ENCODE measurements at regions not wholly inside any gene's neighbourhood (a gene's known extent, or its start where the extent isn't known, plus 50 kb on each side); places are given as distances from the start of the nearest gene placed in this dataset.

GRCh38 chr3:170784406-170784805, 85.6 kb downstream of the RPL22L1 start:
- H3K4me3 Mint-ChIP-seq: no peak overlapping the region

GRCh38 chr3:170780955-170781354, 89.0 kb downstream of the RPL22L1 start:
- Histone ChIP-seq H3K4me3 (ENCODE audit: low read length in 2 of 2) (no peak overlapping the region), H3K27ac (ENCODE audit: low read depth, low read length) (no peak overlapping the region), H3K27me3 (ENCODE audit: insufficient read depth, low read length) (no peaks in the 10 kb centered on the region), H3K9me3 (ENCODE audit: control insufficient read depth in 1 of 2, low read length in 2 of 2) (no peaks in the 10 kb centered on the region), H3K36me3 (ENCODE audit: insufficient read depth, low read length) (no peaks in the 10 kb centered on the region), H3K4me1 (ENCODE audit: insufficient read depth, low read length) (no peaks in the 10 kb centered on the region)
- ChIA-PET CTCF (ENCODE audit: partially characterized antibody) (interaction anchor here (1.1 kb wide), 1 partner anchor 30 kb away, joined by 6 read pairs; no protein-coding TSS in a partner anchor), POLR2A (ENCODE audit: partially characterized antibody) (no interaction called here)
- no peaks in the 10 kb centered on the region for H3K36me3 Mint-ChIP-seq
- intact Hi-C loops (cut with micrococcal nuclease): no loop called here
- peaks cover 0 to 6% (median 1%) of the 10 kb centered on the region in 8 donors for H3K9me3 Mint-ChIP-seq
- DNase-seq: no peak
- H3K27ac Mint-ChIP-seq: no peak overlapping the region
- no peaks in the 10 kb centered on the region for H3K4me1 Mint-ChIP-seq
- no peak overlapping the region for H3K4me3 Mint-ChIP-seq
- H3K27me3 Mint-ChIP-seq: peaks cover 20 to 27% of the 10 kb centered on the region in 2 donors

More at GRCh38 chr3:170784406-170784805, 85.6 kb downstream of the RPL22L1 start:
- intact Hi-C loops (cut with micrococcal nuclease): no loop called here
- Histone ChIP-seq H3K9me3 (ENCODE audit: control insufficient read depth in 1 of 2, low read length in 2 of 2) (no peaks in the 10 kb centered on the region), H3K27me3 (ENCODE audit: insufficient read depth, low read length) (no peaks in the 10 kb centered on the region), H3K27ac (ENCODE audit: low read depth, low read length) (no peak overlapping the region), H3K4me1 (ENCODE audit: insufficient read depth, low read length) (no peaks in the 10 kb centered on the region), H3K4me3 (ENCODE audit: low read length in 2 of 2) (no peak overlapping the region), H3K36me3 (ENCODE audit: insufficient read depth, low read length) (no peaks in the 10 kb centered on the region)
- no peak for DNase-seq
- CTCF ChIA-PET (ENCODE audit: partially characterized antibody): interaction anchor here (0.6 kb wide), 1 partner anchor 9 kb away, joined by 4 read pairs; no protein-coding TSS in a partner anchor
- no peaks in the 10 kb centered on the region for H3K36me3 Mint-ChIP-seq
- no peak overlapping the region for H3K27ac Mint-ChIP-seq
- H3K4me1 Mint-ChIP-seq: no peaks in the 10 kb centered on the region
- POLR2A ChIA-PET (ENCODE audit: partially characterized antibody): no interaction called here
- H3K27me3 Mint-ChIP-seq: peaks cover 15 to 19% of the 10 kb centered on the region in 2 donors
- no peaks in the 10 kb centered on the region for H3K9me3 Mint-ChIP-seq

GRCh38 chr3:170780471-170780870, 89.5 kb downstream of the RPL22L1 start:
- no peak overlapping the region for H3K4me3 Mint-ChIP-seq
- POLR2A ChIA-PET (ENCODE audit: partially characterized antibody): no interaction called here

GRCh38 chr3:170778240-170779217, 91.5 kb downstream of the RPL22L1 start:
- no peaks in the 10 kb centered on the region for H3K4me1 Mint-ChIP-seq
- POLR2A ChIA-PET (ENCODE audit: partially characterized antibody): no interaction called here
- DNase-seq: no peak
- Histone ChIP-seq H3K36me3 (ENCODE audit: insufficient read depth, low read length) (no peaks in the 10 kb centered on the region), H3K9me3 (ENCODE audit: control insufficient read depth in 1 of 2, low read length in 2 of 2) (no peaks in the 10 kb centered on the region), H3K27ac (ENCODE audit: low read depth, low read length) (no peak overlapping the region), H3K27me3 (ENCODE audit: insufficient read depth, low read length) (no peaks in the 10 kb centered on the region), H3K4me3 (ENCODE audit: low read length in 2 of 2) (no peak overlapping the region), H3K4me1 (ENCODE audit: insufficient read depth, low read length) (no peaks in the 10 kb centered on the region)
- H3K27me3 Mint-ChIP-seq: peaks cover 17 to 20% of the 10 kb centered on the region in 2 donors
- intact Hi-C loops (cut with micrococcal nuclease): no loop called here
- H3K27ac Mint-ChIP-seq: no peak overlapping the region
- peaks cover 0 to 6% (median 1%) of the 10 kb centered on the region in 8 donors for H3K9me3 Mint-ChIP-seq
- no peak overlapping the region for H3K4me3 Mint-ChIP-seq
- H3K36me3 Mint-ChIP-seq: no peaks in the 10 kb centered on the region
- CTCF ChIA-PET (ENCODE audit: partially characterized antibody): no interaction called here

More at GRCh38 chr3:170780471-170780870, 89.5 kb downstream of the RPL22L1 start:
- Histone ChIP-seq H3K27ac (ENCODE audit: low read depth, low read length) (no peak overlapping the region), H3K36me3 (ENCODE audit: insufficient read depth, low read length) (no peaks in the 10 kb centered on the region), H3K4me3 (ENCODE audit: low read length in 2 of 2) (no peak overlapping the region), H3K27me3 (ENCODE audit: insufficient read depth, low read length) (no peaks in the 10 kb centered on the region), H3K4me1 (ENCODE audit: insufficient read depth, low read length) (no peaks in the 10 kb centered on the region), H3K9me3 (ENCODE audit: control insufficient read depth in 1 of 2, low read length in 2 of 2) (no peaks in the 10 kb centered on the region)
- peaks cover 0 to 6% (median 1%) of the 10 kb centered on the region in 8 donors for H3K9me3 Mint-ChIP-seq
- intact Hi-C loops (cut with micrococcal nuclease): no loop called here
- CTCF ChIA-PET (ENCODE audit: partially characterized antibody): interaction anchor here (1.2 kb wide), 1 partner anchor 30 kb away, joined by 4 read pairs; no protein-coding TSS in a partner anchor
- H3K36me3 Mint-ChIP-seq: no peaks in the 10 kb centered on the region
- DNase-seq: no peak
- peaks cover 19 to 27% of the 10 kb centered on the region in 2 donors for H3K27me3 Mint-ChIP-seq
- H3K27ac Mint-ChIP-seq: no peak overlapping the region
- no peaks in the 10 kb centered on the region for H3K4me1 Mint-ChIP-seq

GRCh38 chr3:170777564-170777926, 92.5 kb downstream of the RPL22L1 start:
- H3K36me3 ChIP-seq (ENCODE audit: insufficient read depth, low read length): no peaks in the 10 kb centered on the region
- ChIA-PET CTCF (ENCODE audit: partially characterized antibody) (no interaction called here), POLR2A (ENCODE audit: partially characterized antibody) (no interaction called here)
- H3K36me3 Mint-ChIP-seq: no peaks in the 10 kb centered on the region
- H3K27me3 ChIP-seq (ENCODE audit: insufficient read depth, low read length): no peaks in the 10 kb centered on the region
- intact Hi-C loops (cut with micrococcal nuclease): no loop called here
- no peaks in the 10 kb centered on the region for H3K4me1 Mint-ChIP-seq
- no peak overlapping the region for H3K4me3 Mint-ChIP-seq
- H3K27ac ChIP-seq (ENCODE audit: low read depth, low read length): no peak overlapping the region
- no peaks in the 10 kb centered on the region for H3K9me3 ChIP-seq (ENCODE audit: control insufficient read depth in 1 of 2, low read length in 2 of 2)
- no peaks in the 10 kb centered on the region for H3K4me1 ChIP-seq (ENCODE audit: insufficient read depth, low read length)
- H3K9me3 Mint-ChIP-seq: peaks cover 0 to 6% (median 1%) of the 10 kb centered on the region in 8 donors
- DNase-seq: no peak
- no peak overlapping the region for H3K27ac Mint-ChIP-seq
- H3K27me3 Mint-ChIP-seq: peaks cover 11 to 15% of the 10 kb centered on the region in 2 donors
- H3K4me3 ChIP-seq (ENCODE audit: low read length in 2 of 2): no peak overlapping the region

GRCh38 chr3:170776887-170777563, 93.0 kb downstream of the RPL22L1 start:
- no peak for DNase-seq
- CTCF ChIA-PET (ENCODE audit: partially characterized antibody): no interaction called here
- H3K4me3 Mint-ChIP-seq: no peak overlapping the region
- POLR2A ChIA-PET (ENCODE audit: partially characterized antibody): no interaction called here
- no peaks in the 10 kb centered on the region for H3K4me1 ChIP-seq (ENCODE audit: insufficient read depth, low read length)
- H3K9me3 Mint-ChIP-seq: peaks cover 0 to 6% (median 1%) of the 10 kb centered on the region in 8 donors
- H3K27ac ChIP-seq (ENCODE audit: low read depth, low read length): no peak overlapping the region
- no peaks in the 10 kb centered on the region for H3K9me3 ChIP-seq (ENCODE audit: control insufficient read depth in 1 of 2, low read length in 2 of 2)
- H3K36me3 ChIP-seq (ENCODE audit: insufficient read depth, low read length): no peaks in the 10 kb centered on the region
- no peak overlapping the region for H3K27ac Mint-ChIP-seq
- no peak overlapping the region for H3K4me3 ChIP-seq (ENCODE audit: low read length in 2 of 2)
- no peaks in the 10 kb centered on the region for H3K27me3 ChIP-seq (ENCODE audit: insufficient read depth, low read length)
- no peaks in the 10 kb centered on the region for H3K4me1 Mint-ChIP-seq
- intact Hi-C loops (cut with micrococcal nuclease): no loop called here
- no peaks in the 10 kb centered on the region for H3K36me3 Mint-ChIP-seq
- peaks cover 8 to 12% of the 10 kb centered on the region in 2 donors for H3K27me3 Mint-ChIP-seq

GRCh38 chr3:170773682-170774425, 96.1 kb downstream of the RPL22L1 start:
- DNase-seq: no peak
- H3K9me3 ChIP-seq (ENCODE audit: control insufficient read depth in 1 of 2, low read length in 2 of 2): no peaks in the 10 kb centered on the region
- no peak overlapping the region for H3K4me3 ChIP-seq (ENCODE audit: low read length in 2 of 2)
- H3K36me3 Mint-ChIP-seq: no peaks in the 10 kb centered on the region
- ChIA-PET CTCF (ENCODE audit: partially characterized antibody) (no interaction called here), POLR2A (ENCODE audit: partially characterized antibody) (no interaction called here)
- no peaks in the 10 kb centered on the region for H3K4me1 ChIP-seq (ENCODE audit: insufficient read depth, low read length)
- H3K27ac ChIP-seq (ENCODE audit: low read depth, low read length): no peak overlapping the region
- no peaks in the 10 kb centered on the region for H3K36me3 ChIP-seq (ENCODE audit: insufficient read depth, low read length)
- H3K27me3 Mint-ChIP-seq: peaks cover 2 to 12% of the 10 kb centered on the region in 2 donors
- no peak overlapping the region for H3K4me3 Mint-ChIP-seq
- no peaks in the 10 kb centered on the region for H3K4me1 Mint-ChIP-seq
- peaks cover 0 to 6% (median 1%) of the 10 kb centered on the region in 8 donors for H3K9me3 Mint-ChIP-seq
- intact Hi-C loops (cut with micrococcal nuclease): no loop called here
- H3K27me3 ChIP-seq (ENCODE audit: insufficient read depth, low read length): no peaks in the 10 kb centered on the region
- no peak overlapping the region for H3K27ac Mint-ChIP-seq

Measured in CD4-positive, alpha-beta memory T cell (primary cell).